PC-3 (cell line): ENCODE measurements at regions not wholly inside any gene's neighbourhood (a gene's known extent, or its start where the extent isn't known, plus 50 kb on each side); places are given as distances from the start of the nearest gene placed in this dataset.

ENCODE experiments used
- ATAC-seq: fragments of 200-7000 bp; cut with Tn5 transposase; 2 replicates; pipeline ENCODE4 v1.9.1; 2020; ENCODE audit warnings: mild to moderate bottlenecking, moderate library complexity
- BruUV-seq: library from RNA; stranded (reverse); fragments of 400-500 nt; replicated peaks from 2 replicates; lab custom pipeline; 2021; lab: Mats Ljungman, UMichigan
- CTCF ChIA-PET: fragments of 300-600 bp; sonication (Branson Sonifier 250); formaldehyde crosslinking; loops from one replicate; lab custom pipeline; 2022; ENCODE audit warnings: antibody characterized with exemption; lab: Charles Lee
- POLR2A ChIA-PET: fragments of 300-600 bp; sonication (Branson Sonifier 250); formaldehyde crosslinking; loops from one replicate; lab custom pipeline; 2022; ENCODE audit warnings: antibody characterized with exemption; ENCODE audit not compliant: unreplicated experiment; lab: Charles Lee
- DNase-seq: peaks from one replicate; pipeline ENCODE4 v3.0.0-alpha.2; 2015
- H2AFZ ChIP-seq: fragments of 300-600 bp; sonication (generic); 2 replicates; pipeline ENCODE4 v1.6.0; 2016; ENCODE audit warnings: antibody characterized with exemption, low read length
- H3F3A ChIP-seq: fragments of 300-600 bp; sonication (generic); one replicate; pipeline ENCODE4 v1.6.0; 2017; ENCODE audit warnings: antibody characterized with exemption, low read length, control low read depth, mild to moderate bottlenecking; ENCODE audit not compliant: unreplicated experiment
- H3K27ac ChIP-seq: fragments of 300-600 bp; sonication (generic); 2 replicates; pipeline ENCODE4 v1.5.1; 2016; ENCODE audit warnings: mild to moderate bottlenecking, low read length
- H3K27me3 ChIP-seq: fragments of 300-600 bp; sonication (generic); 2 replicates; pipeline ENCODE4 v1.6.1; 2016; ENCODE audit warnings: low read length, mixed read lengths
- H3K36me3 ChIP-seq: fragments of 300-600 bp; sonication (generic); 2 replicates; pipeline ENCODE4 v1.6.1; 2016; ENCODE audit warnings: low read depth, mixed run types, low read length, mixed read lengths
- H3K4me1 ChIP-seq: fragments of 300-600 bp; sonication (generic); 2 replicates; pipeline ENCODE4 v1.5.1; 2016; ENCODE audit warnings: low read length; ENCODE audit not compliant: insufficient read depth
- H3K4me2 ChIP-seq: fragments of 300-600 bp; sonication (generic); 2 replicates; pipeline ENCODE4 v1.6.0; 2016; ENCODE audit warnings: low read length
- H3K4me3 ChIP-seq: fragments of 300-600 bp; sonication (generic); 2 replicates; pipeline ENCODE4 v1.5.1; 2016; ENCODE audit warnings: mild to moderate bottlenecking, low read length, mixed read lengths
- H3K79me2 ChIP-seq: fragments of 300-600 bp; sonication (generic); 2 replicates; pipeline ENCODE4 v1.6.1; 2017; ENCODE audit warnings: low read length, mixed read lengths
- H3K9ac ChIP-seq: fragments of 300-600 bp; sonication (generic); 2 replicates; pipeline ENCODE4 v1.6.0; 2016; ENCODE audit warnings: mild to moderate bottlenecking, low read length
- H3K9me2 ChIP-seq: fragments of 300-600 bp; sonication (generic); replicated peaks from 2 replicates; pipeline ENCODE4 v1.6.1; 2016; ENCODE audit warnings: mixed run types, low read length, mixed read lengths
- H3K9me3 ChIP-seq: fragments of 300-600 bp; sonication (generic); 2 replicates; pipeline ENCODE4 v1.6.1; 2016; ENCODE audit warnings: low read length, mixed read lengths
- H4K20me1 ChIP-seq: fragments of 300-600 bp; sonication (generic); 2 replicates; pipeline ENCODE4 v1.6.1; 2016; ENCODE audit warnings: low read length, mixed read lengths
- EZH2 ChIP-seq: fragments of 300-600 bp; sonication (generic); IDR thresholded peaks from one replicate; pipeline ENCODE4 v1.6.1; 2017; ENCODE audit warnings: antibody characterized with exemption, mild to moderate bottlenecking, low read length; ENCODE audit not compliant: unreplicated experiment
- EZH2phosphoT487 ChIP-seq: fragments of 300-600 bp; sonication (generic); IDR thresholded peaks from 2 replicates; pipeline ENCODE4 v1.6.1; 2018; ENCODE audit warnings: mild to moderate bottlenecking, antibody characterized with exemption, low read length, borderline replicate concordance
- intact Hi-C: fragments of 100-400 bp; cut with micrococcal nuclease; formaldehyde crosslinking; loops from 2 replicates; pipeline ENCODE4 v1.9.0; 2023
- TF ChIP-seq, protein P1 (sequence below): fragments of 300-600 bp; sonication (generic); conservative IDR thresholded peaks from 2 replicates; pipeline ENCODE4 v1.5.1; 2017; ENCODE audit warnings: antibody characterized with exemption, low read depth, mild to moderate bottlenecking, low read length

DNA sequence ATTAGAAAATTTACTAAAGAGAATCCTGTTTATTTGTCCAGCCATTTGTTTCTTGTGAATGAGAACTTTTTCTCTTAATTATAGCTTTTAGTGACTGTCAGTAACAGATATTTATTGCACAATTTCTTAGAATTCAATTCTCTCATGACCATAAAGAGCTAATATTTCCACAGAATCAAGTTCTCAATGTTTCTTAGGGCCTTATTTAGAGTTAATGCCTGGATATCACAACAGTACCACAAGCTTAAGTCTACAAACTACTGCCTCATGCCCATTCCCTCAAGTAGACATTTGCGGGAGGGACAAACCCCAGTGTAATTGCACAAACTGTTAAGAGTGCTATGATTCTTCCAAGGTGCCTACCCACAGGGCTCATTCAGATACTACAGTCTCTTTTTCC, 199.7 kb upstream of the POU2AF2 start:
- H3K4me1 ChIP-seq: no peaks in the 10 kb centered on the region
- no peaks in the 10 kb centered on the region for H4K20me1 ChIP-seq
- no TSS peak for BruUV-seq
- H3K79me2 ChIP-seq: no peaks in the 10 kb centered on the region
- intact Hi-C loops: no loop called here
- H3K9me2 ChIP-seq: no peaks in the 10 kb centered on the region
- H3K9me3 ChIP-seq: no peaks in the 10 kb centered on the region
- H2AFZ ChIP-seq: no peak overlapping the region
- ATAC-seq: no peak
- H3K27ac ChIP-seq: no peak overlapping the region
- H3K36me3 ChIP-seq: no peaks in the 10 kb centered on the region
- TF ChIP-seq EZH2: no peak
- no peak for TF ChIP-seq EZH2phosphoT487
- DNase-seq: no peak
- no peaks in the 10 kb centered on the region for H3F3A ChIP-seq
- no peak overlapping the region for H3K4me2 ChIP-seq
- CTCF ChIA-PET: no interaction called here
- no peak overlapping the region for H3K9ac ChIP-seq
- H3K4me3 ChIP-seq: no peak overlapping the region
- peaks cover 39% of the 10 kb centered on the region; the same call in 1 of the 2 replicates for H3K27me3 ChIP-seq
- POLR2A ChIA-PET: no interaction called here

- H3K79me2 ChIP-seq: no peaks in the 10 kb centered on the region
- H3F3A ChIP-seq: no peaks in the 10 kb centered on the region
- H3K4me1 ChIP-seq: no peaks in the 10 kb centered on the region
- H2AFZ ChIP-seq: no peak overlapping the region
- ATAC-seq: no peak
- intact Hi-C loops: no loop called here
- no peaks in the 10 kb centered on the region for H4K20me1 ChIP-seq
- no peak overlapping the region for H3K9ac ChIP-seq
- no peaks in the 10 kb centered on the region for H3K9me2 ChIP-seq
- no TSS peak for BruUV-seq
- H3K4me3 ChIP-seq: no peak overlapping the region
- no peaks in the 10 kb centered on the region for H3K36me3 ChIP-seq
- H3K27me3 ChIP-seq: peaks cover 39% of the 10 kb centered on the region; the same call in 1 of the 2 replicates
- no peaks in the 10 kb centered on the region for H3K9me3 ChIP-seq
- CTCF ChIA-PET: no interaction called here
- H3K4me2 ChIP-seq: no peak overlapping the region
- TF ChIP-seq, protein P1, sequence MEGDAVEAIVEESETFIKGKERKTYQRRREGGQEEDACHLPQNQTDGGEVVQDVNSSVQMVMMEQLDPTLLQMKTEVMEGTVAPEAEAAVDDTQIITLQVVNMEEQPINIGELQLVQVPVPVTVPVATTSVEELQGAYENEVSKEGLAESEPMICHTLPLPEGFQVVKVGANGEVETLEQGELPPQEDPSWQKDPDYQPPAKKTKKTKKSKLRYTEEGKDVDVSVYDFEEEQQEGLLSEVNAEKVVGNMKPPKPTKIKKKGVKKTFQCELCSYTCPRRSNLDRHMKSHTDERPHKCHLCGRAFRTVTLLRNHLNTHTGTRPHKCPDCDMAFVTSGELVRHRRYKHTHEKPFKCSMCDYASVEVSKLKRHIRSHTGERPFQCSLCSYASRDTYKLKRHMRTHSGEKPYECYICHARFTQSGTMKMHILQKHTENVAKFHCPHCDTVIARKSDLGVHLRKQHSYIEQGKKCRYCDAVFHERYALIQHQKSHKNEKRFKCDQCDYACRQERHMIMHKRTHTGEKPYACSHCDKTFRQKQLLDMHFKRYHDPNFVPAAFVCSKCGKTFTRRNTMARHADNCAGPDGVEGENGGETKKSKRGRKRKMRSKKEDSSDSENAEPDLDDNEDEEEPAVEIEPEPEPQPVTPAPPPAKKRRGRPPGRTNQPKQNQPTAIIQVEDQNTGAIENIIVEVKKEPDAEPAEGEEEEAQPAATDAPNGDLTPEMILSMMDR: no peak
- TF ChIP-seq EZH2: no peak
- no peak for TF ChIP-seq EZH2phosphoT487
- H3K27ac ChIP-seq: no peak overlapping the region
- POLR2A ChIA-PET: no interaction called here
- DNase-seq: no peak
Observed at GRCh38 chr11:111045407-111045803, 200.1 kb upstream of the POU2AF2 start.

- no peak for DNase-seq
- H3K9me2 ChIP-seq: no peaks in the 10 kb centered on the region
- CTCF ChIA-PET: no interaction called here
Observed at GRCh38 chr11:111044751-111045406, 200.6 kb upstream of the POU2AF2 start.

More at GRCh38 chr11:111044751-111045406, 200.6 kb upstream of the POU2AF2 start:
- Histone ChIP-seq H3K9ac (no peak overlapping the region), H3K27ac (no peak overlapping the region), H3F3A (no peaks in the 10 kb centered on the region), H3K4me2 (no peak overlapping the region), H3K36me3 (no peaks in the 10 kb centered on the region), H4K20me1 (no peaks in the 10 kb centered on the region), H3K27me3 (peaks cover 39% of the 10 kb centered on the region; the same call in 1 of the 2 replicates), H2AFZ (no peak overlapping the region), H3K9me3 (no peaks in the 10 kb centered on the region), H3K4me1 (no peaks in the 10 kb centered on the region), H3K79me2 (no peaks in the 10 kb centered on the region), H3K4me3 (no peak overlapping the region)
- ATAC-seq: no peak
- TF ChIP-seq EZH2 (no peak), EZH2phosphoT487 (no peak)
- TF ChIP-seq, protein P1: no peak
- intact Hi-C loops: no loop called here
- no TSS peak for BruUV-seq
- POLR2A ChIA-PET: no interaction called here
